ENCODE measurements at regions not wholly inside any gene's neighbourhood (a gene's known extent, or its start where the extent isn't known, plus 50 kb on each side); places are given as distances from the start of the nearest gene placed in this dataset.
"Not testable (repeated sequence)": the region's sequence is repeated elsewhere in the genome, so short reads cannot be mapped to it uniquely, and the experiment has no call there.

- DNase-seq (ENCODE audit: low spot score): no peak
Observed at GRCh38 chrX:139026406-139026805, 314.9 kb upstream of the FGF13 start.

GRCh38 chrX:139025816-139026215 lies 314.3 kb upstream of the FGF13 start:
- no peak for DNase-seq (ENCODE audit: low spot score)

GRCh38 chrX:139023531-139023930 lies 312.0 kb upstream of the FGF13 start:
- no peak for DNase-seq (ENCODE audit: low spot score)

GRCh38 chrX:139020801-139021200 lies 309.3 kb upstream of the FGF13 start:
- DNase-seq (ENCODE audit: low spot score): no peak

- no peak for DNase-seq (ENCODE audit: low spot score)
Observed at GRCh38 chrX:139018436-139018835, 306.9 kb upstream of the FGF13 start.

- no peak for DNase-seq (ENCODE audit: low spot score)
Observed at GRCh38 chrX:139015627-139016026, 304.1 kb upstream of the FGF13 start.

GRCh38 chrX:139008185-139008584 lies 296.7 kb upstream of the FGF13 start:
- no peak for DNase-seq (ENCODE audit: low spot score)

- not testable (repeated sequence) for DNase-seq (ENCODE audit: low spot score)
Observed at GRCh38 chrX:139003856-139004527, 292.5 kb upstream of the FGF13 start.

- no peak for DNase-seq (ENCODE audit: low spot score)
Observed at GRCh38 chrX:139002319-139002718, 290.8 kb upstream of the FGF13 start.

- DNase-seq (ENCODE audit: low spot score): no peak
Observed at GRCh38 chrX:138996268-138996667, 284.8 kb upstream of the FGF13 start.

- no peak for DNase-seq (ENCODE audit: low spot score)
Observed at GRCh38 chrX:138995458-138995857, 283.9 kb upstream of the FGF13 start.

- DNase-seq (ENCODE audit: low spot score): not testable (repeated sequence)
Observed at GRCh38 chrX:138990425-138990824, 278.9 kb upstream of the FGF13 start.

- no peak for DNase-seq (ENCODE audit: low spot score)
Observed at GRCh38 chrX:138986866-138987265, 275.3 kb upstream of the FGF13 start.

GRCh38 chrX:138986235-138986634 lies 274.7 kb upstream of the FGF13 start:
- DNase-seq (ENCODE audit: low spot score): no peak

- no peak for DNase-seq (ENCODE audit: low spot score)
Observed at GRCh38 chrX:138982365-138982764, 270.8 kb upstream of the FGF13 start.

GRCh38 chrX:138964501-138964900 lies 253.0 kb upstream of the FGF13 start:
- no peak for DNase-seq (ENCODE audit: low spot score)

- not testable (repeated sequence) for DNase-seq (ENCODE audit: low spot score)
Observed at GRCh38 chrX:138962419-138962818, 250.9 kb upstream of the FGF13 start.

GRCh38 chrX:138954976-138955375 lies 243.5 kb upstream of the FGF13 start:
- DNase-seq (ENCODE audit: low spot score): no peak

GRCh38 chrX:138946926-138947325 lies 235.4 kb upstream of the FGF13 start:
- no peak for DNase-seq (ENCODE audit: low spot score)

- DNase-seq (ENCODE audit: low spot score): no peak
Observed at GRCh38 chrX:138945219-138945618, 233.7 kb upstream of the FGF13 start.

- DNase-seq (ENCODE audit: low spot score): no peak
Observed at GRCh38 chrX:138939038-138939437, 227.5 kb upstream of the FGF13 start.

- no peak for DNase-seq (ENCODE audit: low spot score)
Observed at GRCh38 chrX:138938003-138938402, 226.5 kb upstream of the FGF13 start.

- no peak for DNase-seq (ENCODE audit: low spot score)
Observed at GRCh38 chrX:138931212-138931611, 219.7 kb upstream of the FGF13 start.

- no peak for DNase-seq (ENCODE audit: low spot score)
Observed at GRCh38 chrX:138930583-138930945, 219.0 kb upstream of the FGF13 start.
